ENCODE measurements at regions not wholly inside any gene's neighbourhood (a gene's known extent, or its start where the extent isn't known, plus 50 kb on each side); places are given as distances from the start of the nearest gene placed in this dataset.

GRCh38 chrX:131970347-131970746 lies 52.8 kb upstream of the STK26 start:
- no peak for DNase-seq (ENCODE audit: low spot score)
- Histone ChIP-seq H3K36me3 (no peaks in the 10 kb centered on the region), H3K4me1 (no peaks in the 10 kb centered on the region), H3K9me3 (no peaks in the 10 kb centered on the region), H3K27me3 (no peaks in the 10 kb centered on the region), H3K4me3 (no peak overlapping the region), H3K27ac (no peak overlapping the region)
- TF ChIP-seq CTCF (IDR thresholded peaks at IDR 0.05) = no peak
